NT2/D1 (cell line): ENCODE measurements at regions not wholly inside any gene's neighbourhood (a gene's known extent, or its start where the extent isn't known, plus 50 kb on each side); places are given as distances from the start of the nearest gene placed in this dataset.

Experiments used
- YY1 ChIP-seq: IDR thresholded peaks from 2 replicates; pipeline ENCODE4 v1.6.1; 2011; ENCODE audit not compliant: insufficient read length, insufficient read depth
- ZNF274 ChIP-seq: IDR thresholded peaks from 2 replicates; pipeline ENCODE4 v1.6.1; 2011; ENCODE audit warnings: mild to moderate bottlenecking, low read depth, low read length

DNA sequence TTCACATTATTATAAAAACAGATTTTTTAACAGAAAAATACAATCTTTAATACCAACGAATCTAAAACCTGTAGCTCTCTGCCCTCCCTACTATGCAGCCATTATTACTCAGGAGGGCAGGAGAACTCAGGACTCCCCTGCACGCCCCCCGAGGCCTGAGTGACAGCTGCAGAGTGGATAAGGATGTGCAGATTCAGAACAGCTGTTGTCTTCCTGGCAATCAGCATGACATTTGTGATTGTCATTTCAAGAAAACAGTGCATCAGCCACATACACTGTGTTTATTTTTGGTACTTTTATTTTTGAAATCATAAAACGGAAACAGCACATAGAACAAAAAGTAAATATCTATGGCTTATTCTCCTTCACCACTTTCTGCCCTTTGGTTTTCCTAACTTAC lies 450.8 kb downstream of the OCA2 start:
- no peak for TF ChIP-seq ZNF274
- TF ChIP-seq YY1, result no peak
